Caco-2 (cell line): ENCODE measurements at regions not wholly inside any gene's neighbourhood (a gene's known extent, or its start where the extent isn't known, plus 50 kb on each side); places are given as distances from the start of the nearest gene placed in this dataset.

Experiments
- BruUV-seq: library from RNA; stranded (reverse); fragments of 400-500 nt; replicated peaks from 2 replicates; lab custom pipeline; 2021; lab: Mats Ljungman, UMichigan
- CTCF ChIA-PET: fragments of 300-600 bp; sonication (Branson Sonifier 250); formaldehyde crosslinking; loops from one replicate; lab custom pipeline; 2022; ENCODE audit warnings: antibody characterized with exemption; lab: Charles Lee
- POLR2A ChIA-PET: fragments of 300-600 bp; sonication (Branson Sonifier 250); formaldehyde crosslinking; loops from one replicate; lab custom pipeline; 2022; ENCODE audit warnings: antibody characterized with exemption; lab: Charles Lee
- DNase-seq, 2 experiments: peaks; one replicate each; pipeline versions ENCODE4 v3.0.0 to v3.0.0-alpha.2; 2020 to 2022
- H3K27me3 ChIP-seq: replicated peaks from 2 replicates; pipeline ENCODE4 v1.6.0; 2011; ENCODE audit warnings: low read length; ENCODE audit not compliant: control insufficient read depth, insufficient read depth
- H3K36me3 ChIP-seq: 2 replicates; pipeline ENCODE4 v1.5.1; 2011; ENCODE audit warnings: low read length; ENCODE audit not compliant: control insufficient read depth, insufficient read depth
- H3K4me1 ChIP-seq: fragments of 250-450 bp; sonication (Bioruptor Pico); 2 replicates; pipeline ENCODE4 v1.5.1; 2020; ENCODE audit warnings: mild to moderate bottlenecking
- H3K4me3 ChIP-seq: 2 replicates; pipeline ENCODE4 v1.5.1; 2011; ENCODE audit warnings: low read depth, mild to moderate bottlenecking, control low read depth, low read length
- H3K9me3 ChIP-seq: fragments of 250-450 bp; sonication (Bioruptor Pico); 2 replicates; pipeline ENCODE4 v1.5.1; 2020; ENCODE audit warnings: mild to moderate bottlenecking, moderate library complexity
- H3K27ac Mint-ChIP-seq: one replicate; pipeline ENCODE4 v1.8.0; 2022; ENCODE audit warnings: mixed read lengths; ENCODE audit not compliant: unreplicated experiment
- H3K27me3 Mint-ChIP-seq: one replicate; pipeline ENCODE4 v1.8.0; 2022; ENCODE audit warnings: mixed read lengths; ENCODE audit not compliant: insufficient read depth, unreplicated experiment
- H3K36me3 Mint-ChIP-seq: one replicate; pipeline ENCODE4 v1.8.0; 2022; ENCODE audit warnings: mild to moderate bottlenecking, mixed read lengths; ENCODE audit not compliant: insufficient read depth, unreplicated experiment
- H3K4me1 Mint-ChIP-seq: one replicate; pipeline ENCODE4 v1.8.0; 2022; ENCODE audit warnings: low read depth, mixed read lengths; ENCODE audit not compliant: unreplicated experiment
- H3K4me3 Mint-ChIP-seq: one replicate; pipeline ENCODE4 v1.8.0; 2022; ENCODE audit warnings: mild to moderate bottlenecking, moderate library complexity, mixed read lengths; ENCODE audit not compliant: unreplicated experiment
- H3K9me3 Mint-ChIP-seq: one replicate; pipeline ENCODE4 v1.8.0; 2022; ENCODE audit warnings: mixed read lengths; ENCODE audit not compliant: unreplicated experiment
- CTCF ChIP-seq, 2 experiments: fragments of 200-600 bp in 1 of 2; IDR thresholded peaks; 1 replicate in 1 of 2; 2 replicates in 1 of 2; pipeline versions ENCODE4 v1.5.1 to v1.8.0; 2011 to 2022; ENCODE audit warnings: antibody characterized with exemption in 1 of 2, control low read depth in 1 of 2, inconsistent platforms in 1 of 2, low read depth in 1 of 2, low read length in 1 of 2, mild to moderate bottlenecking in 1 of 2, moderate library complexity in 1 of 2; ENCODE audit not compliant: insufficient read depth in 1 of 2, severe bottlenecking in 1 of 2, unreplicated experiment in 1 of 2
- intact Hi-C: fragments of 100-400 bp; cut with micrococcal nuclease; formaldehyde crosslinking; loops from one replicate; pipeline ENCODE4 v1.10.0; 2022; ENCODE audit not compliant: unreplicated experiment

- peaks cover 7% of the 10 kb centered on the region for H3K36me3 Mint-ChIP-seq
- ChIA-PET POLR2A (no interaction called here), CTCF (no interaction called here)
- no peaks in the 10 kb centered on the region for H3K27me3 Mint-ChIP-seq
- H3K27me3 ChIP-seq, result no peaks in the 10 kb centered on the region
- no peak for DNase-seq
- BruUV-seq, result no TSS peak
- no peak overlapping the region for H3K4me3 ChIP-seq
- no peak overlapping the region for H3K4me3 Mint-ChIP-seq
- intact Hi-C loops, result no loop called here
- peaks cover 23% of the 10 kb centered on the region for H3K4me1 Mint-ChIP-seq
- no peak for TF ChIP-seq CTCF (IDR thresholded peaks at IDR 0.05; ENCODE audit: insufficient read depth in 1 of 2, low read depth in 1 of 2, low read length in 1 of 2, severe bottlenecking in 1 of 2, unreplicated experiment in 1 of 2)
- no peaks in the 10 kb centered on the region for H3K9me3 ChIP-seq
- no peaks in the 10 kb centered on the region for H3K9me3 Mint-ChIP-seq
- H3K27ac Mint-ChIP-seq, result no peak overlapping the region
- no peaks in the 10 kb centered on the region for H3K36me3 ChIP-seq
- peaks cover 17% of the 10 kb centered on the region for H3K4me1 ChIP-seq
Observed at GRCh38 chr2:111656436-111656835, 227.6 kb downstream of the ANAPC1 start.

- no peak overlapping the region for H3K4me3 ChIP-seq
- Mint-ChIP-seq H3K27ac (peak overlapping the region; percentile 24), H3K4me1 (peaks cover 23% of the 10 kb centered on the region), H3K27me3 (no peaks in the 10 kb centered on the region), H3K4me3 (no peak overlapping the region), H3K9me3 (no peaks in the 10 kb centered on the region), H3K36me3 (peaks cover 7% of the 10 kb centered on the region)
- CTCF ChIA-PET, result no interaction called here
- no peaks in the 10 kb centered on the region for H3K9me3 ChIP-seq
- intact Hi-C loops, result no loop called here
- H3K36me3 ChIP-seq, result no peaks in the 10 kb centered on the region
- BruUV-seq, result no TSS peak
- H3K4me1 ChIP-seq, result peaks cover 17% of the 10 kb centered on the region
- no peak for DNase-seq
- POLR2A ChIA-PET, result no interaction called here
- no peaks in the 10 kb centered on the region for H3K27me3 ChIP-seq
- TF ChIP-seq CTCF (IDR thresholded peaks at IDR 0.05; ENCODE audit: insufficient read depth in 1 of 2, low read depth in 1 of 2, low read length in 1 of 2, severe bottlenecking in 1 of 2, unreplicated experiment in 1 of 2), result no peak
Observed at GRCh38 chr2:111656894-111657293, 227.1 kb downstream of the ANAPC1 start.

- CTCF ChIA-PET, result no interaction called here
- H3K9me3 ChIP-seq, result no peaks in the 10 kb centered on the region
- BruUV-seq, result no TSS peak
- Mint-ChIP-seq H3K9me3 (no peaks in the 10 kb centered on the region), H3K4me1 (peaks cover 23% of the 10 kb centered on the region), H3K27ac (peak overlapping the region; percentile 24), H3K4me3 (no peak overlapping the region), H3K27me3 (no peaks in the 10 kb centered on the region), H3K36me3 (peaks cover 7% of the 10 kb centered on the region)
- no peak overlapping the region for H3K4me3 ChIP-seq
- POLR2A ChIA-PET, result no interaction called here
- no peak for DNase-seq
- intact Hi-C loops, result no loop called here
- no peaks in the 10 kb centered on the region for H3K27me3 ChIP-seq
- no peak for TF ChIP-seq CTCF (IDR thresholded peaks at IDR 0.05; ENCODE audit: insufficient read depth in 1 of 2, low read depth in 1 of 2, low read length in 1 of 2, severe bottlenecking in 1 of 2, unreplicated experiment in 1 of 2)
- H3K4me1 ChIP-seq, result peaks cover 17% of the 10 kb centered on the region
- no peaks in the 10 kb centered on the region for H3K36me3 ChIP-seq
Observed at GRCh38 chr2:111657351-111657975, 226.5 kb downstream of the ANAPC1 start.
